ENCODE measurements at regions not wholly inside any gene's neighbourhood (a gene's known extent, or its start where the extent isn't known, plus 50 kb on each side); places are given as distances from the start of the nearest gene placed in this dataset.

DNA sequence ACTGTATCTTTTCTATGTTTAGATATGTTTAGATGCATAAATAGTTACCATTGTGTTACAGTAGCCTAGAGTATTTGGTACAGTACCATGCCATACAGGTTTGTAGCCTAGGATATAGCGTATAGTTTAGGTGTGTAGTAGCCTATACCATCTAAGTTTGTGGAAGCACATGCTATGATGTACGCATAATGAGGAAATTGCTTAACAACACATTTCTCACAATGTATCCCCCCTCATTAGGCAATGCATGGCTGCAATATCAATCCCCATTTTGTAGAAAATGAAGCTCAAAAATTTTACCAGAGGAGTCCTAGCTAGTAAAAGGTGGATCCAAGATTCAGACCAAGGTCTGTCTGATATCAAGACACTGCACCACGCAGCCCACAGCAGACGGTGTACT is 376.4 kb upstream of the NFE2L3 start:
- no peak for TF ChIP-seq CTCF (IDR thresholded peaks at IDR 0.05; ENCODE audit: insufficient read depth, low read depth, low read length)
- no peak for TF ChIP-seq EZH2 (IDR thresholded peaks at IDR 0.05; ENCODE audit: insufficient read depth, low read length)

All from astrocyte (in vitro differentiated cells and primary cell).